HL-60 (cell line): ENCODE measurements at regions not wholly inside any gene's neighbourhood (a gene's known extent, or its start where the extent isn't known, plus 50 kb on each side); places are given as distances from the start of the nearest gene placed in this dataset.

Experiments
- DNase-seq, 2 experiments: peaks; one replicate each; pipeline ENCODE4 v3.0.0-alpha.2; 2010 to 2020; ENCODE audit warnings: low read depth in 1 of 2, low spot score in 1 of 2
- H3K27ac ChIP-seq: fragments of 250-450 bp; sonication (Bioruptor Pico); replicated peaks from 2 replicates; pipeline ENCODE4 v1.5.1; 2020; ENCODE audit warnings: mild to moderate bottlenecking, moderate library complexity
- H3K27me3 ChIP-seq: fragments of 250-450 bp; sonication (Bioruptor Pico); 2 replicates; pipeline ENCODE4 v1.5.1; 2021; ENCODE audit warnings: mild to moderate bottlenecking, moderate library complexity; ENCODE audit not compliant: insufficient read depth, poor library complexity, severe bottlenecking
- H3K4me3 ChIP-seq: replicated peaks from 2 replicates; pipeline ENCODE4 v1.5.1; 2011; ENCODE audit warnings: mild to moderate bottlenecking, control low read depth, low read length; ENCODE audit not compliant: insufficient read depth
- CTCF ChIP-seq: IDR thresholded peaks from one replicate; pipeline ENCODE4 v1.5.1; 2011; ENCODE audit warnings: low read length, control low read depth, inconsistent platforms; ENCODE audit not compliant: insufficient read depth
- GABPA ChIP-seq: IDR thresholded peaks from 2 replicates; pipeline ENCODE4 v1.6.1; 2012; ENCODE audit warnings: low read depth
- POLR2AphosphoS5 ChIP-seq: IDR thresholded peaks from 2 replicates; pipeline ENCODE4 v1.6.1; 2012; ENCODE audit warnings: low read depth
- REST ChIP-seq: IDR thresholded peaks from 2 replicates; pipeline ENCODE4 v1.6.1; 2012; ENCODE audit warnings: low read depth; ENCODE audit not compliant: insufficient replicate concordance
- SPI1 ChIP-seq: IDR thresholded peaks from 2 replicates; pipeline ENCODE4 v1.6.1; 2012; ENCODE audit warnings: low read depth, mild to moderate bottlenecking, borderline replicate concordance

GRCh38 chr10:6665847-6666246, 85.8 kb upstream of the PRKCQ start:
- no peak for DNase-seq
- Histone ChIP-seq H3K27ac (no peak overlapping the region), H3K27me3 (no peaks in the 10 kb centered on the region), H3K4me3 (no peak overlapping the region)
- TF ChIP-seq SPI1 (no peak), GABPA (no peak), REST (no peak), CTCF (no peak), POLR2AphosphoS5 (no peak)

- TF ChIP-seq POLR2AphosphoS5 = no peak
- no peak for TF ChIP-seq SPI1
- no peak for TF ChIP-seq GABPA
- no peak for TF ChIP-seq CTCF
- no peak for TF ChIP-seq REST
- no peak for DNase-seq
- Histone ChIP-seq H3K27me3 (no peaks in the 10 kb centered on the region), H3K4me3 (no peak overlapping the region), H3K27ac (no peak overlapping the region)
Measured at GRCh38 chr10:6660460-6660859, 80.4 kb upstream of the PRKCQ start.

- no peaks in the 10 kb centered on the region for H3K27me3 ChIP-seq
- TF ChIP-seq GABPA = no peak
- TF ChIP-seq CTCF = no peak
- TF ChIP-seq REST = no peak
- TF ChIP-seq SPI1 = no peak
- no peak for TF ChIP-seq POLR2AphosphoS5
- DNase-seq = no peak
- H3K27ac ChIP-seq = no peak overlapping the region
- H3K4me3 ChIP-seq = no peak overlapping the region
Measured at GRCh38 chr10:6659451-6659850, 79.4 kb upstream of the PRKCQ start.
